Suprapubic skin (tissue), 4 donors: ENCODE measurements at regions not wholly inside any gene's neighbourhood (a gene's known extent, or its start where the extent isn't known, plus 50 kb on each side); places are given as distances from the start of the nearest gene placed in this dataset.

Experiments used
- EP300 ChIP-seq: sonication (generic); formaldehyde crosslinking; IDR thresholded peaks from one replicate; pipeline ENCODE4 v1.6.1; 2017; ENCODE audit warnings: antibody characterized with exemption
- POLR2A ChIP-seq, 2 donors: fragments of 450-650 bp; IDR thresholded peaks; one replicate each; pipeline ENCODE4 v1.6.1; 2017; ENCODE audit warnings: antibody characterized with exemption in 2 of 2, mild to moderate bottlenecking in 2 of 2, moderate library complexity in 2 of 2
- POLR2AphosphoS5 ChIP-seq, 3 donors: sonication (generic); formaldehyde crosslinking; IDR thresholded peaks; one replicate each; pipeline ENCODE4 v1.6.1; 2017; ENCODE audit warnings: antibody characterized with exemption in 3 of 3
- TF ChIP-seq, protein P1 (sequence below), 2 donors: fragments of 200-600 bp in 1 of 2; fragments of 450-650 bp in 1 of 2; sonication (generic) in 1 of 2; IDR thresholded peaks; one replicate each; pipeline ENCODE4 v1.5.1; 2016 to 2019; ENCODE audit warnings: antibody characterized with exemption in 2 of 2, mild to moderate bottlenecking in 1 of 2, moderate library complexity in 1 of 2

DNA sequence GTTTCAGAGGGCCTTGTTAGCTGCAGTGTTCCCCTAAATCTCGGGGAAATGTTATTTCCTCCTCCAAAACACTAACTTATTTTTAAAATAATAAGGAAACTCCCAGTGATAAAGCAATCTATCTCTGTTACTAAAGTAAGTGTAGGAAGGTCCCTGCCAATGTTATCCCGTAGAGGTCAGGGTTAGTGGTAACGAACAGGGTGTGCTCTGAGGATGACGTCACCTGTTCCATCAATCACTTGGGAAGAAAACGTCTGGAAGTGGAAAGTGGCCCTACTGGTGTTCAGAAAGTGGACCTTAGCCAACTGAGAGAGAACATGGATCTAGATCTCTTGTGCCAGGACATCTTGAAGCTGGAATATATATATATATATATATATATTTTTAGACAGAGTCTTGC is 249.5 kb downstream of the BCOR start:
- TF ChIP-seq, protein P1, sequence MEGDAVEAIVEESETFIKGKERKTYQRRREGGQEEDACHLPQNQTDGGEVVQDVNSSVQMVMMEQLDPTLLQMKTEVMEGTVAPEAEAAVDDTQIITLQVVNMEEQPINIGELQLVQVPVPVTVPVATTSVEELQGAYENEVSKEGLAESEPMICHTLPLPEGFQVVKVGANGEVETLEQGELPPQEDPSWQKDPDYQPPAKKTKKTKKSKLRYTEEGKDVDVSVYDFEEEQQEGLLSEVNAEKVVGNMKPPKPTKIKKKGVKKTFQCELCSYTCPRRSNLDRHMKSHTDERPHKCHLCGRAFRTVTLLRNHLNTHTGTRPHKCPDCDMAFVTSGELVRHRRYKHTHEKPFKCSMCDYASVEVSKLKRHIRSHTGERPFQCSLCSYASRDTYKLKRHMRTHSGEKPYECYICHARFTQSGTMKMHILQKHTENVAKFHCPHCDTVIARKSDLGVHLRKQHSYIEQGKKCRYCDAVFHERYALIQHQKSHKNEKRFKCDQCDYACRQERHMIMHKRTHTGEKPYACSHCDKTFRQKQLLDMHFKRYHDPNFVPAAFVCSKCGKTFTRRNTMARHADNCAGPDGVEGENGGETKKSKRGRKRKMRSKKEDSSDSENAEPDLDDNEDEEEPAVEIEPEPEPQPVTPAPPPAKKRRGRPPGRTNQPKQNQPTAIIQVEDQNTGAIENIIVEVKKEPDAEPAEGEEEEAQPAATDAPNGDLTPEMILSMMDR (IDR thresholded peaks at IDR 0.05), result no peak
- no peak for TF ChIP-seq POLR2A (IDR thresholded peaks at IDR 0.05)
- no peak for TF ChIP-seq POLR2AphosphoS5 (IDR thresholded peaks at IDR 0.05)
- TF ChIP-seq EP300, result no peak
